Spleen (tissue), 7 donors: ENCODE measurements at regions not wholly inside any gene's neighbourhood (a gene's known extent, or its start where the extent isn't known, plus 50 kb on each side); places are given as distances from the start of the nearest gene placed in this dataset.

Experiments
- CTCF ChIP-seq, 11 experiments: fragments of 200-600 bp in 7 of 11; fragments of 450-650 bp in 4 of 11; sonication (generic) in 4 of 11; IDR thresholded peaks in 8 of 11; conservative IDR thresholded peaks in 3 of 11; 1 replicate in 7 of 11; 2 replicates in 4 of 11; pipeline versions ENCODE4 v1.4.0 to v1.8.0; 2016 to 2021; ENCODE audit warnings: antibody characterized with exemption in 11 of 11, inconsistent platforms in 4 of 11, mild to moderate bottlenecking in 1 of 11
- POLR2A ChIP-seq, 3 donors: fragments of 450-650 bp; IDR thresholded peaks; one replicate each; pipeline ENCODE4 v1.5.1; 2017; ENCODE audit warnings: antibody characterized with exemption in 3 of 3, mild to moderate bottlenecking in 1 of 3
- POLR2AphosphoS5 ChIP-seq, 3 donors: sonication (generic); formaldehyde crosslinking; IDR thresholded peaks; one replicate each; pipeline ENCODE4 v1.5.1; 2017; ENCODE audit warnings: antibody characterized with exemption in 3 of 3
- donor health status: DM: no; HTN: no; CAD: no; lungs with moderate emphysema.
- donor health status: DM: no; HTN: no; CAD: no.
- donor health status: DM: no; HTN: no; CAD: no.

- TF ChIP-seq CTCF (IDR thresholded peaks at IDR 0.05 in 8 of 11, conservative IDR thresholded peaks at IDR 0.05 in 3 of 11) (peak; percentile 24 to 83 (median 64)), POLR2AphosphoS5 (IDR thresholded peaks at IDR 0.05) (no peak), POLR2A (IDR thresholded peaks at IDR 0.05) (no peak)
Measured at GRCh38 chr9:36728651-36729520, 156.2 kb downstream of the MELK start.
